Neural cell (in vitro differentiated cells): ENCODE measurements at regions not wholly inside any gene's neighbourhood (a gene's known extent, or its start where the extent isn't known, plus 50 kb on each side); places are given as distances from the start of the nearest gene placed in this dataset.

ENCODE experiments used
- H2AFZ ChIP-seq: fragments of 200-600, 300-800 bp; sonication (generic), shearing (Covaris generic); 2 replicates; pipeline ENCODE4 v1.6.0; 2014; ENCODE audit warnings: low read depth, mild to moderate bottlenecking, antibody characterized with exemption, low read length, moderate library complexity
- H3F3A ChIP-seq: fragments of 200-600 bp; shearing (Covaris generic); 2 replicates; pipeline ENCODE4 v1.6.1; 2016; ENCODE audit warnings: mild to moderate bottlenecking, moderate library complexity, mixed read lengths, antibody characterized with exemption, low read length; ENCODE audit not compliant: insufficient read depth, poor library complexity, severe bottlenecking
- H3K27ac ChIP-seq: fragments of 200-600, 300-800 bp; sonication (generic), shearing (Covaris generic); 2 replicates; pipeline ENCODE4 v1.5.1; 2014; ENCODE audit warnings: mild to moderate bottlenecking, low read length, moderate library complexity
- H3K27me3 ChIP-seq: fragments of 300-800, 200-600 bp; sonication (generic), shearing (Covaris generic); 2 replicates; pipeline ENCODE4 v1.6.0; 2014; ENCODE audit warnings: mild to moderate bottlenecking, low read depth, low read length, moderate library complexity; ENCODE audit not compliant: insufficient read depth
- H3K36me3 ChIP-seq: fragments of 300-800, 200-600 bp; sonication (generic), shearing (Covaris generic); 2 replicates; pipeline ENCODE4 v1.5.1; 2014; ENCODE audit warnings: mild to moderate bottlenecking, antibody characterized with exemption, low read length, moderate library complexity; ENCODE audit not compliant: insufficient read depth
- H3K4me2 ChIP-seq: fragments of 300-800, 200-600 bp; sonication (generic), shearing (Covaris generic); 2 replicates; pipeline ENCODE4 v1.6.0; 2014; ENCODE audit warnings: mild to moderate bottlenecking, low read length
- H3K4me3 ChIP-seq: fragments of 300-800, 200-600 bp; sonication (generic), shearing (Covaris generic); 2 replicates; pipeline ENCODE4 v1.5.1; 2014; ENCODE audit warnings: mild to moderate bottlenecking, low read length, moderate library complexity
- H3K79me2 ChIP-seq: fragments of 200-600 bp; shearing (Covaris generic); replicated peaks from 2 replicates; pipeline ENCODE4 v1.6.0; 2014; ENCODE audit warnings: mild to moderate bottlenecking, low read length, moderate library complexity; ENCODE audit not compliant: insufficient read depth
- H3K9ac ChIP-seq: fragments of 300-800, 200-600 bp; sonication (generic), shearing (Covaris generic); 2 replicates; pipeline ENCODE4 v1.6.1; 2016; ENCODE audit warnings: mild to moderate bottlenecking, low read length, mixed read lengths
- H3K9me2 ChIP-seq: fragments of 200-600 bp; shearing (Covaris generic); 2 replicates; pipeline ENCODE4 v1.6.1; 2016; ENCODE audit warnings: mild to moderate bottlenecking, low read length, mixed read lengths; ENCODE audit not compliant: insufficient read depth
- H3K9me3 ChIP-seq: fragments of 200-600, 300-800 bp; sonication (generic), shearing (Covaris generic); 2 replicates; pipeline ENCODE4 v1.6.1; 2016; ENCODE audit warnings: mild to moderate bottlenecking, mixed run types, low read length, moderate library complexity, mixed read lengths
- H4K20me1 ChIP-seq: fragments of 200-600 bp; shearing (Covaris generic); 2 replicates; pipeline ENCODE4 v1.6.1; 2016; ENCODE audit warnings: mild to moderate bottlenecking, mixed run types; ENCODE audit not compliant: insufficient read depth
- CTCF ChIP-seq: fragments of 450-650 bp; IDR thresholded peaks from 2 replicates; pipeline ENCODE4 v1.5.1; 2014; ENCODE audit warnings: antibody characterized with exemption, mild to moderate bottlenecking, moderate library complexity; ENCODE audit not compliant: poor library complexity, severe bottlenecking
- EP300 ChIP-seq: fragments of 450-650 bp; conservative IDR thresholded peaks from 2 replicates; pipeline ENCODE4 v1.6.1; 2014; ENCODE audit warnings: antibody characterized with exemption, mild to moderate bottlenecking, moderate library complexity; ENCODE audit not compliant: poor library complexity, severe bottlenecking
- EZH2 ChIP-seq: fragments of 200-600, 300-800 bp; shearing (Covaris generic), sonication (generic); IDR thresholded peaks from 2 replicates; pipeline ENCODE4 v1.6.1; 2014; ENCODE audit warnings: antibody characterized with exemption, low read length, borderline replicate concordance, mild to moderate bottlenecking; ENCODE audit not compliant: insufficient read depth, poor library complexity, severe bottlenecking
- MXI1 ChIP-seq: fragments of 450-650 bp; conservative IDR thresholded peaks from 2 replicates; pipeline ENCODE4 v1.6.1; 2014; ENCODE audit warnings: antibody characterized with exemption, mild to moderate bottlenecking; ENCODE audit not compliant: poor library complexity, severe bottlenecking
- POLR2AphosphoS5 ChIP-seq: IDR thresholded peaks from 2 replicates; pipeline ENCODE4 v1.6.1; 2012
- RAD21 ChIP-seq: fragments of 450-650 bp; conservative IDR thresholded peaks from 2 replicates; pipeline ENCODE4 v1.6.1; 2014; ENCODE audit warnings: antibody characterized with exemption, mild to moderate bottlenecking, moderate library complexity
- SMC3 ChIP-seq: fragments of 450-650 bp; conservative IDR thresholded peaks from 2 replicates; pipeline ENCODE4 v1.6.1; 2014; ENCODE audit warnings: antibody characterized with exemption, mild to moderate bottlenecking, moderate library complexity; ENCODE audit not compliant: poor library complexity
- TAF1 ChIP-seq: IDR thresholded peaks from 2 replicates; pipeline ENCODE4 v1.6.1; 2012; ENCODE audit warnings: low read depth
- TF ChIP-seq, protein P1 (sequence below): IDR thresholded peaks from 2 replicates; pipeline ENCODE4 v1.6.1; 2012; ENCODE audit warnings: borderline replicate concordance

- Histone ChIP-seq H3K4me3 (no peak overlapping the region), H3K9me3 (no peaks in the 10 kb centered on the region), H3K9me2 (no peaks in the 10 kb centered on the region), H4K20me1 (no peaks in the 10 kb centered on the region), H3K27ac (no peak overlapping the region), H3K79me2 (no peaks in the 10 kb centered on the region), H3F3A (no peaks in the 10 kb centered on the region), H3K4me2 (no peak overlapping the region), H3K27me3 (no peaks in the 10 kb centered on the region), H2AFZ (no peak overlapping the region), H3K36me3 (no peaks in the 10 kb centered on the region), H3K9ac (no peak overlapping the region)
- TF ChIP-seq POLR2AphosphoS5: no peak
- no peak for TF ChIP-seq CTCF
- no peak for TF ChIP-seq RAD21
- TF ChIP-seq EP300: no peak
These were observed 74.3 kb upstream of the TENT5A start for GRCh38 chr6:81826784-81827183.

GRCh38 chr6:81822568-81822967, 70.1 kb upstream of the TENT5A start:
- no peak overlapping the region for H3K27ac ChIP-seq
- TF ChIP-seq CTCF: no peak
- H4K20me1 ChIP-seq: no peaks in the 10 kb centered on the region
- H3K4me3 ChIP-seq: no peak overlapping the region
- H3K79me2 ChIP-seq: no peaks in the 10 kb centered on the region
- no peaks in the 10 kb centered on the region for H3K27me3 ChIP-seq
- H2AFZ ChIP-seq: no peak overlapping the region
- no peaks in the 10 kb centered on the region for H3K36me3 ChIP-seq
- H3K4me2 ChIP-seq: no peak overlapping the region
- no peak overlapping the region for H3K9ac ChIP-seq
- no peaks in the 10 kb centered on the region for H3K9me2 ChIP-seq
- no peaks in the 10 kb centered on the region for H3K9me3 ChIP-seq
- H3F3A ChIP-seq: no peaks in the 10 kb centered on the region

GRCh38 chr6:81821449-81821848, 69.0 kb upstream of the TENT5A start:
- no peak overlapping the region for H3K27ac ChIP-seq
- no peaks in the 10 kb centered on the region for H3F3A ChIP-seq
- no peaks in the 10 kb centered on the region for H3K79me2 ChIP-seq
- no peak overlapping the region for H3K9ac ChIP-seq
- H3K4me3 ChIP-seq: no peak overlapping the region
- no peak overlapping the region for H2AFZ ChIP-seq
- TF ChIP-seq TAF1: no peak
- H3K4me2 ChIP-seq: no peak overlapping the region
- no peaks in the 10 kb centered on the region for H3K9me2 ChIP-seq
- no peaks in the 10 kb centered on the region for H3K9me3 ChIP-seq
- no peaks in the 10 kb centered on the region for H3K36me3 ChIP-seq
- H3K27me3 ChIP-seq: no peaks in the 10 kb centered on the region
- H4K20me1 ChIP-seq: no peaks in the 10 kb centered on the region

GRCh38 chr6:81820980-81821379, 68.5 kb upstream of the TENT5A start:
- TF ChIP-seq SMC3: no peak
- TF ChIP-seq POLR2AphosphoS5: no peak
- TF ChIP-seq, protein P1, sequence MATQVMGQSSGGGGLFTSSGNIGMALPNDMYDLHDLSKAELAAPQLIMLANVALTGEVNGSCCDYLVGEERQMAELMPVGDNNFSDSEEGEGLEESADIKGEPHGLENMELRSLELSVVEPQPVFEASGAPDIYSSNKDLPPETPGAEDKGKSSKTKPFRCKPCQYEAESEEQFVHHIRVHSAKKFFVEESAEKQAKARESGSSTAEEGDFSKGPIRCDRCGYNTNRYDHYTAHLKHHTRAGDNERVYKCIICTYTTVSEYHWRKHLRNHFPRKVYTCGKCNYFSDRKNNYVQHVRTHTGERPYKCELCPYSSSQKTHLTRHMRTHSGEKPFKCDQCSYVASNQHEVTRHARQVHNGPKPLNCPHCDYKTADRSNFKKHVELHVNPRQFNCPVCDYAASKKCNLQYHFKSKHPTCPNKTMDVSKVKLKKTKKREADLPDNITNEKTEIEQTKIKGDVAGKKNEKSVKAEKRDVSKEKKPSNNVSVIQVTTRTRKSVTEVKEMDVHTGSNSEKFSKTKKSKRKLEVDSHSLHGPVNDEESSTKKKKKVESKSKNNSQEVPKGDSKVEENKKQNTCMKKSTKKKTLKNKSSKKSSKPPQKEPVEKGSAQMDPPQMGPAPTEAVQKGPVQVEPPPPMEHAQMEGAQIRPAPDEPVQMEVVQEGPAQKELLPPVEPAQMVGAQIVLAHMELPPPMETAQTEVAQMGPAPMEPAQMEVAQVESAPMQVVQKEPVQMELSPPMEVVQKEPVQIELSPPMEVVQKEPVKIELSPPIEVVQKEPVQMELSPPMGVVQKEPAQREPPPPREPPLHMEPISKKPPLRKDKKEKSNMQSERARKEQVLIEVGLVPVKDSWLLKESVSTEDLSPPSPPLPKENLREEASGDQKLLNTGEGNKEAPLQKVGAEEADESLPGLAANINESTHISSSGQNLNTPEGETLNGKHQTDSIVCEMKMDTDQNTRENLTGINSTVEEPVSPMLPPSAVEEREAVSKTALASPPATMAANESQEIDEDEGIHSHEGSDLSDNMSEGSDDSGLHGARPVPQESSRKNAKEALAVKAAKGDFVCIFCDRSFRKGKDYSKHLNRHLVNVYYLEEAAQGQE: no peak
- TF ChIP-seq MXI1: no peak
- no peak for TF ChIP-seq EZH2
- no peak for TF ChIP-seq EP300
- no peak for TF ChIP-seq TAF1
- no peak for TF ChIP-seq CTCF
- TF ChIP-seq RAD21: no peak

More at GRCh38 chr6:81820980-81821379, 68.5 kb upstream of the TENT5A start:
- Histone ChIP-seq H3K9me3 (no peaks in the 10 kb centered on the region), H3K27me3 (no peaks in the 10 kb centered on the region), H3K4me2 (no peak overlapping the region), H3K36me3 (no peaks in the 10 kb centered on the region), H2AFZ (no peak overlapping the region), H3K79me2 (no peaks in the 10 kb centered on the region), H3K27ac (no peak overlapping the region), H3K9me2 (no peaks in the 10 kb centered on the region), H4K20me1 (no peaks in the 10 kb centered on the region), H3F3A (no peaks in the 10 kb centered on the region), H3K4me3 (no peak overlapping the region), H3K9ac (no peak overlapping the region)
